Activated naive CD8-positive, alpha-beta T cell treated with anti-CD3 and anti-CD28 coated beads, Interleukin-2, amount 10 ng/mL, durations not matched to agents 7 days and 5 days (primary cell): ENCODE measurements at regions not wholly inside any gene's neighbourhood (a gene's known extent, or its start where the extent isn't known, plus 50 kb on each side); places are given as distances from the start of the nearest gene placed in this dataset.

ENCODE experiments used
- ATAC-seq: fragments of 150-1000 bp; cut with Tn5 transposase; one replicate; pipeline ENCODE4 v1.10.0; 2021; ENCODE audit warnings: low read depth, moderate library complexity
- POLR2A ChIA-PET: fragments of 350-600 bp; sonication (Branson Sonifier 250); formaldehyde crosslinking; loops from one replicate; lab custom pipeline; 2021; ENCODE audit warnings: antibody characterized with exemption; lab: Charles Lee
- DNase-seq: peaks from one replicate; pipeline ENCODE4 v3.0.0; 2021
- H3K27ac Mint-ChIP-seq: one replicate; pipeline ENCODE4 v1.8.0; 2022; ENCODE audit warnings: mild to moderate bottlenecking, mixed read lengths
- H3K27me3 Mint-ChIP-seq: one replicate; pipeline ENCODE4 v1.8.0; 2022; ENCODE audit warnings: mild to moderate bottlenecking, moderate library complexity, mixed read lengths
- H3K36me3 Mint-ChIP-seq: one replicate; pipeline ENCODE4 v1.8.0; 2021; ENCODE audit warnings: mild to moderate bottlenecking, mixed read lengths
- H3K4me1 Mint-ChIP-seq: one replicate; pipeline ENCODE4 v1.8.0; 2021; ENCODE audit warnings: mixed read lengths
- H3K4me3 Mint-ChIP-seq: one replicate; pipeline ENCODE4 v1.8.0; 2022; ENCODE audit warnings: mild to moderate bottlenecking, moderate library complexity, mixed read lengths
- H3K9me3 Mint-ChIP-seq: one replicate; pipeline ENCODE4 v1.8.0; 2021; ENCODE audit warnings: mixed read lengths

- Mint-ChIP-seq H3K27ac (peak overlapping the region; percentile 97), H3K4me1 (peaks cover 85% of the 10 kb centered on the region), H3K9me3 (no peaks in the 10 kb centered on the region), H3K4me3 (peak overlapping the region; percentile 58), H3K27me3 (no peaks in the 10 kb centered on the region), H3K36me3 (no peaks in the 10 kb centered on the region)
- POLR2A ChIA-PET = interaction anchor here (0.7 to 8.4 kb wide), 21 partner anchors 16 to 819 kb away, joined by 3 to 122 read pairs (median 5); partner anchors contain the start of gene ID2
- ATAC-seq (peak; percentile 2), DNase-seq (no peak)
These were observed 137.6 kb upstream of the ID2 start for GRCh38 chr2:8544171-8544785.

- ATAC-seq = peak; percentile 93
- POLR2A ChIA-PET = interaction anchor here (0.7 to 8.4 kb wide), 17 partner anchors 15 to 820 kb away, joined by 3 to 122 read pairs (median 5); partner anchors contain the start of gene ID2
- H3K4me1 Mint-ChIP-seq = peaks cover 79% of the 10 kb centered on the region
- H3K4me3 Mint-ChIP-seq = peak overlapping the region; percentile 35
- peak; percentile 86 for DNase-seq
- peak overlapping the region; percentile 97 for H3K27ac Mint-ChIP-seq
- no peaks in the 10 kb centered on the region for H3K9me3 Mint-ChIP-seq
- no peaks in the 10 kb centered on the region for H3K36me3 Mint-ChIP-seq
- H3K27me3 Mint-ChIP-seq = no peaks in the 10 kb centered on the region
These were observed 136.8 kb upstream of the ID2 start for GRCh38 chr2:8544786-8545694.

DNA sequence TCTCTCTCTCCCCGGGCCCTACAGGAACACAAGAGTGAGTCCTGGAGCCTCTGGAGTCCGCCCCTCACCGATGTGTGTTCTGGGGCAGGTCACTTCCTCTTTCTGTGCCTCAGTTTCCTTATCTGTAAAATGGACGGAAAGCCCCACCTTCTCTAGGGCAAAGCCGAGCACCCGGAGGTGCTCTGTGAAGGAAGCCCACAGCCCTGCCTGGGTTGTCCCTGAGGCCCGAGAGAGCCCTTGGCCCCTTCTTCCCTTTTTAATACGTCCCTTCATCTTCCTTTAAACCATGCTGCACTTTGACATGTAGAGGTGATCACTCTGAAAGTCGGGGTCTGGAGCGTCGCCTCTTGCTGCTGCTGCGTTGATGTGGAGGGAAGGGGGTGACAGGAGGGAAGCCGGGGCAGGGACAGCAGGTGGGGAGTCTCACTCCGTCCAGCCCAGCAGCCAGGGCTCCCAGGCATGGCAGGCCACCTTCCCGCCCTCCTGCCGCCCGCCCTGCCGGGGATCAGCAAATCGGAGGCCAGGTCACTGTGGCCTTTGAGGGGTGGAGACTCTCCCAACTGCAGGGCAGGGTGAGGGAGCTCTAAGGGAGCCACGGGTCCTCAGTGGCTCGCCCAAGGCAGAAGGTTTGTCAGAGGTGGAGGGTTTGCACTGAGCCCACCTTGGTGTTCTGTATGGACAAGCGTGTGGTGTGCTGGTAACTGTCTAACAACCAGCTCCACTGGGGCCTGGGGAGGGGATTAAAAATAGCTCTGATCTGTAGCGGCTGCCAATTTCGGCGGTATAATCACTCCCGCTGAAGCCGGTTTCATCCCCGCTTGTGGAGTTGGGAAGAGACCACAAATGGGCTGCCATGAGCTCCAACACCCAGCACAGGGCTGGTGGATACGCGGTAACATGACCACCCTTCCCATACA lies 135.9 kb upstream of the ID2 start:
- Mint-ChIP-seq H3K9me3 (no peaks in the 10 kb centered on the region), H3K4me1 (peaks cover 70% of the 10 kb centered on the region), H3K36me3 (no peaks in the 10 kb centered on the region), H3K27ac (peak overlapping the region; percentile 62), H3K27me3 (no peaks in the 10 kb centered on the region), H3K4me3 (no peak overlapping the region)
- POLR2A ChIA-PET = interaction anchor here (0.8 to 8.4 kb wide), 6 partner anchors 23 to 138 kb away, joined by 4 to 122 read pairs (median 6); partner anchors contain the start of gene ID2
- DNase-seq (no peak), ATAC-seq (no peak)

DNA sequence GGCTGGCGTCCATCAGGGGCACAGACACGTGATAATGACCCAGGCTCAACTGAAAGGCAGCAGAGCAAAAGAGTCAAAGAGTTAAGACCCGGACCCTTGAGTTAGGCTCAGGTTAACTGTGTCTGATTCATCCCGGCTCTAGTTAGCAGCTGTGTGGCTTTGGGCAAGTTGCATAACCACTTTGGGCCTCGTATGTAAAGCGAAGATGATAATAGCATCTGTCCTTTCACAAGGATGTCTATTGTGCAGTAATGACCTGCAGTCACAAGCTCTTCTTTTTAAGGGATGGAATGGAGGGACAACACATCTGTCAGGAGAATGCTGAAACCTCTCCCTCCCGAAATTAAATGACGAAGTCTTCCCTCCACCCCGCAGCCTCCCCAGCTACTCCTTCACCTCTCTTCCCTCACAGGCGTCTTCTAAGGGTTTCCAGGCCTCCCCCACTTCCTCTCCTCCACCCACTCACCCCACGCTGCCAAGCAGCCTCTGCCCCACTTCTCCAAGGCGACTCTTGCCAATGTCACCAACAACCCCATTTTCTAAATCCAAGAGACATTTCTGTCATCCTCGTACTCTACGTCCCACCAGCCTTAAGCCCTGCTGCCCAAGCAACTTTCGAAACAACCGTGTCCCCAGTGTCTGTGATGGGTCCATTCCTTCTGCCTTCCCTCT lies 135.1 kb upstream of the ID2 start:
- no peaks in the 10 kb centered on the region for H3K27me3 Mint-ChIP-seq
- POLR2A ChIA-PET = interaction anchor here (1.2 to 8.4 kb wide), 2 partner anchors 134 to 138 kb away, joined by 4 to 122 read pairs; partner anchors contain the start of gene ID2
- peak overlapping the region; percentile 20 for H3K4me3 Mint-ChIP-seq
- ATAC-seq (no peak), DNase-seq (no peak)
- H3K36me3 Mint-ChIP-seq = no peaks in the 10 kb centered on the region
- H3K27ac Mint-ChIP-seq = peak overlapping the region; percentile 72
- H3K4me1 Mint-ChIP-seq = peaks cover 70% of the 10 kb centered on the region
- no peaks in the 10 kb centered on the region for H3K9me3 Mint-ChIP-seq

DNA sequence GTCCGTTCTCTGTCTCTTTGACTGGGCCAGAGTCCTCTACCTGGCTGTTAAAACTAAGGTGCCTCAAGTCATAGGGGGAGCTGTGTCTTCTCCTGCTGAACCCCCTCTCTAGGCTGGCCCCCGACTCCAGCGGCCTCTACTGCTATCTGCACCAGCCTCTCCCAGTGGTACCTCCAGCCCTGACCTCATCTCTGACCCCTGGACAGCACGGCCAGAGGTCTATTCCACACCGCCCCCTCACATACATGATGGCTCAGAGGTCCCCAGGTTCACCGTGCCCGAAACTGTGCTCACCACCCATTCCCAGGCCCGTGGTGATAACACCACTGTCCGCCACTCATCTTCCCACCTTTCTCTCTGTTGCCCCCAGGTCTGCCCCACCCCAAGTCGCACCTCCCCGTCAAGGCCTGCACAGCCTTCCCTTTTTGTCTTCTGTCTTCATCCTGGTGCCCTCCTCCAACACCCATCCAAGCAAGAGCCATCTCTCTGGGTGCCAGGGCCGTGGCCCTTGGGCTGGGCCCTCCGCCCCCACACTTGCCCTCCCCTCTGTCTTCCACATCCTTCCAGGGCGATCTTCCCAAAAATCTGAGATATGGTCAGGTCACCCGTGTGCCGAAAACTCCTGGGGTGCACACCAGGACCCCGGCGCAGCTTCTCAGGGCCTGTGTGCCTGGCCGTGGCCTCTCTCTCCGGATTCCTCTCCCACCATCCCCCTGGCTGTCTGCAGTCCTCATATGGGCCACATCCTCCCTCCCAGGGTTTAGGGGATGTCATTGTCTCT lies 134.4 kb upstream of the ID2 start:
- peaks cover 66% of the 10 kb centered on the region for H3K4me1 Mint-ChIP-seq
- H3K9me3 Mint-ChIP-seq = no peaks in the 10 kb centered on the region
- DNase-seq = no peak
- ATAC-seq = no peak
- POLR2A ChIA-PET = interaction anchor here (8.4 kb wide), 1 partner anchor 133 kb away, joined by 122 read pairs; the partner anchor contains the start of gene ID2
- peak overlapping the region; percentile 72 for H3K27ac Mint-ChIP-seq
- peak overlapping the region; percentile 20 for H3K4me3 Mint-ChIP-seq
- H3K36me3 Mint-ChIP-seq = peaks cover 1% of the 10 kb centered on the region
- H3K27me3 Mint-ChIP-seq = no peaks in the 10 kb centered on the region

DNA sequence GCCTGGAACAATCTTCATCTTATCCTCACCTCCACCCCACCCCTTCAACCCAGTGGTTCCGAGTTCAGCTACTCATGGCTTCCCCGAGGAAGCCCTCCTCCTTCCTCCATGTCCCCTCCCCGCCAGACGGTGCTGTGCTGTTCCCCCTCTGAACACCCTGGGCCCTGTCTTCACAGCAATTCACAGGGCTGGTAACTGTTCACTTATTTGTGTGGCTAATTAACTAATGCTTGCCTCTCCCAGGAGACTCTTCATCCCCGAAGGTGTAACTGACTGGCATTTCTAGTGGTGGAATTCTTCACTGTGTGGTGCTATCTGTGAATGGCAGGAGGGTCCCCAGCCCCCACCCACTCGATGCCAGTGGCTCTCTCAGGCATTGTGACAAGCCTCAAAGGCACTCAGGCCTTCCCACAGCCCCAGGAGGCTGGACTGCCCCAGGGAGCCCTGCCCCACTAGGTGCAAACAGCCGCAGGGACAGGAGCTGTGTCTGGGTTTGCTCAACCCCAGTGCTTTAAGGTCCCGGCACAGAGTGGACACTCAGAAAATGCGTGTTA lies 133.7 kb upstream of the ID2 start:
- H3K36me3 Mint-ChIP-seq = peaks cover 1% of the 10 kb centered on the region
- H3K4me3 Mint-ChIP-seq = no peak overlapping the region
- peaks cover 60% of the 10 kb centered on the region for H3K4me1 Mint-ChIP-seq
- ATAC-seq (no peak), DNase-seq (no peak)
- H3K27ac Mint-ChIP-seq = peak overlapping the region; percentile 42
- POLR2A ChIA-PET = interaction anchor here (1.1 kb wide), 1 partner anchor 131 kb away, joined by 3 read pairs; no protein-coding TSS in a partner anchor
- H3K9me3 Mint-ChIP-seq = no peaks in the 10 kb centered on the region
- no peaks in the 10 kb centered on the region for H3K27me3 Mint-ChIP-seq

GRCh38 chr2:8548619-8549150 lies 133.2 kb upstream of the ID2 start:
- POLR2A ChIA-PET = interaction anchor here (1.1 kb wide), 1 partner anchor 130 kb away, joined by 3 read pairs; no protein-coding TSS in a partner anchor

DNA sequence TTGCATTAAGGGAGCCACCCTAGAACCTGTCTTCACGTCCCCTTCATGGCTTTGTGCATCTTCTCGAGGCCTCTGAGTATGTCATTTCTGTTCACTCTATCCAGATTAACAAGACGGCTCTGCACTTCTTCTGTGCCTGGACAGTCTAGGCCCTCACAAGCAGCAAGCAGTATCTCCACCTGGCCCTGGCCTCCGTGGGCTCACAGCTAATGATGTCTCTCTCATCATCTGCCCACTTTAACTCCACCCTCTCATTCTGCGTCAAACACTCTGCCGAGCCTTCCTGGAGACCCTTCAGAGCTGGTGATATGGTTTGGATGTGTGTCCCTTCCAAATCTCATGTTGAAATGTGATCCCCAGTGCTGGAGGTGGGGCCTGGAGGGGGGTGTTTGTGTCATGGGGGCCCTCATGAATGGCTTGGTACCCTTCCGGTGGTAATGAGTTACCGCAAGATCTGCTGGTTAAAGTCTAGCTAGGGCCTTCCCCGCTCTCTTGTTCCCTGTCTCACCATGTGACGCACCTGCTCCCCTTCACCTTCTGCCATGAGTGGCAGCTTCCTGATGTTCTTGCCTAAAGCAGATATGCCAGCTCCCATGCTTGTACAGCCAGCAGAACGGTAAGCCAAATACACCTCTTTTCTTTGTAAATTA lies 132.5 kb upstream of the ID2 start:
- Mint-ChIP-seq H3K4me1 (peaks cover 47% of the 10 kb centered on the region), H3K4me3 (no peak overlapping the region), H3K36me3 (peaks cover 1% of the 10 kb centered on the region), H3K9me3 (no peaks in the 10 kb centered on the region), H3K27ac (peak overlapping the region; percentile 28), H3K27me3 (no peaks in the 10 kb centered on the region)
- POLR2A ChIA-PET = interaction anchor here (1.1 to 1.2 kb wide), 2 partner anchors 130 to 132 kb away, joined by 3 to 4 read pairs; partner anchors contain the start of gene ID2
- ATAC-seq (no peak), DNase-seq (no peak)

More at GRCh38 chr2:8548619-8549150, 133.2 kb upstream of the ID2 start:
- ATAC-seq (no peak), DNase-seq (no peak)
- peak overlapping the region; percentile 28 for H3K27ac Mint-ChIP-seq
- no peak overlapping the region for H3K4me3 Mint-ChIP-seq
- H3K36me3 Mint-ChIP-seq = peaks cover 1% of the 10 kb centered on the region
- peaks cover 54% of the 10 kb centered on the region for H3K4me1 Mint-ChIP-seq
- H3K27me3 Mint-ChIP-seq = no peaks in the 10 kb centered on the region
- H3K9me3 Mint-ChIP-seq = no peaks in the 10 kb centered on the region

DNA sequence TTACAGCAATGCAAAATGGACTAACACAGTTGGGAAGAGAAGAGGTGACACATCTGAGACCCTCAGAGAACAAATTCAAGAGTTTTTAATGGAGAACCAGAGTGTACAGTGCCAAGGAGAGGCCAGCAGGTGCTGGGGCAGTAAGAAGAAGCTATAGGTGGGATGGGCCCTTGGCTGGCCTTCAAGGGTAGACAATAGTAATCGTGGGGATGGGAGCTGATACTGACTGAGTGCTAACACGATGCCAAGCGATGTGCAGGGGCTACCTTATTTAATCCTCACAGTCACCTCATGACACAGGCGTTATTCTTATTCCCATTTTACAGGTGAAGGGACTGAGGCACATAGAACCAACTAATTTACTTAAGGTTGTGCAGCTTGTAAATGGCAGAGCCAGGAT lies 131.9 kb upstream of the ID2 start:
- POLR2A ChIA-PET = interaction anchor here (1.2 kb wide), 1 partner anchor 132 kb away, joined by 4 read pairs; the partner anchor contains the start of gene ID2
- H3K4me3 Mint-ChIP-seq = no peak overlapping the region
- H3K27me3 Mint-ChIP-seq = no peaks in the 10 kb centered on the region
- DNase-seq = no peak
- no peak for ATAC-seq
- H3K27ac Mint-ChIP-seq = no peak overlapping the region
- peaks cover 42% of the 10 kb centered on the region for H3K4me1 Mint-ChIP-seq
- H3K9me3 Mint-ChIP-seq = no peaks in the 10 kb centered on the region
- peaks cover 1% of the 10 kb centered on the region for H3K36me3 Mint-ChIP-seq

GRCh38 chr2:8550481-8550880 lies 131.4 kb upstream of the ID2 start:
- Mint-ChIP-seq H3K27me3 (no peaks in the 10 kb centered on the region), H3K9me3 (peaks cover 3% of the 10 kb centered on the region), H3K4me1 (peaks cover 38% of the 10 kb centered on the region), H3K27ac (no peak overlapping the region), H3K4me3 (no peak overlapping the region), H3K36me3 (peaks cover 3% of the 10 kb centered on the region)
- POLR2A ChIA-PET = interaction anchor here (1.2 kb wide), 1 partner anchor 131 kb away, joined by 4 read pairs; the partner anchor contains the start of gene ID2
- ATAC-seq = no peak
- no peak for DNase-seq
